ENCODE measurements at regions not wholly inside any gene's neighbourhood (a gene's known extent, or its start where the extent isn't known, plus 50 kb on each side); places are given as distances from the start of the nearest gene placed in this dataset.
"Not testable (repeated sequence)": the region's sequence is repeated elsewhere in the genome, so short reads cannot be mapped to it uniquely, and the experiment has no call there.

- CTCF ChIA-PET = interaction anchor here (0.7 kb wide), 1 partner anchor 24 kb away, joined by 3 read pairs; no protein-coding TSS in a partner anchor
- TF ChIP-seq CTCF (conservative IDR thresholded peaks at IDR 0.05; ENCODE audit: low read depth) = no peak
- POLR2A ChIA-PET (ENCODE audit: low non-redundant PET) = no interaction called here
Measured at GRCh38 chr1:9459816-9460407, 79.4 kb upstream of the SLC25A33 start.

DNA sequence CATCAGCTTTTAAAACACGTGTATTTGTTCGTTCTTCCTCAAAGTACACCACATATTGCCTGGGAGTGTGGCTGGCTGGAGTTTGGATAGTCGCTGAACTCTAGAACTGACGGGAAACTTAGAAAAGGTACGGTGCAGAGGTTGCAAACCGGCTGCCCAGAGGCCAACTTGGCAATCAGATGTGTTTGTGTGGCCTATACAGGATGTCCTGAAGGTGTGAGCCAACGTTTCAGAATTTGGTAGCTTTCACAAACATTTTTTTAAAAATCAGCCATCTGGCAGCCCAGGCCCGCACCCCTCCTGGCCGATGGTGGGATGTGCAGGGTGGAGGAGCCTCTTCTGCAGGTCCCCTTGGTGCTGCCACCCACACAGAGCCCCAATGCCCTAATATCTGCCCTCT lies 73.6 kb upstream of the SLC25A33 start:
- TF ChIP-seq CTCF (conservative IDR thresholded peaks at IDR 0.05; ENCODE audit: low read depth) = no peak
- no peak overlapping the region for H3K27ac ChIP-seq
- POLR2A ChIA-PET (ENCODE audit: low non-redundant PET) = no interaction called here
- CTCF ChIA-PET = no interaction called here
- DNase-seq (ENCODE audit: low spot score) = no peak

More at GRCh38 chr1:9459816-9460407, 79.4 kb upstream of the SLC25A33 start:
- DNase-seq (ENCODE audit: low spot score) = no peak
- no peak overlapping the region for H3K27ac ChIP-seq

- TF ChIP-seq CTCF (conservative IDR thresholded peaks at IDR 0.05; ENCODE audit: low read depth) = no peak
- ChIA-PET CTCF (interaction anchor here (0.6 to 0.7 kb wide), 2 partner anchors 42 to 200 kb away, joined by 3 read pairs; no protein-coding TSS in a partner anchor), POLR2A (ENCODE audit: low non-redundant PET) (no interaction called here)
- DNase-seq (ENCODE audit: low spot score) = no peak
- H3K27ac ChIP-seq = 0 out of 2 replicates have a peak overlapping the region, but pooled peaks have one; percentile 22
Measured at GRCh38 chr1:9466780-9467758, 72.2 kb upstream of the SLC25A33 start.

- DNase-seq (ENCODE audit: low spot score); H3K27ac ChIP-seq; POLR2A ChIA-PET (ENCODE audit: low non-redundant PET); CTCF ChIA-PET: not testable (repeated sequence)
Measured at GRCh38 chr1:9469882-9470281, 69.4 kb upstream of the SLC25A33 start.

DNA sequence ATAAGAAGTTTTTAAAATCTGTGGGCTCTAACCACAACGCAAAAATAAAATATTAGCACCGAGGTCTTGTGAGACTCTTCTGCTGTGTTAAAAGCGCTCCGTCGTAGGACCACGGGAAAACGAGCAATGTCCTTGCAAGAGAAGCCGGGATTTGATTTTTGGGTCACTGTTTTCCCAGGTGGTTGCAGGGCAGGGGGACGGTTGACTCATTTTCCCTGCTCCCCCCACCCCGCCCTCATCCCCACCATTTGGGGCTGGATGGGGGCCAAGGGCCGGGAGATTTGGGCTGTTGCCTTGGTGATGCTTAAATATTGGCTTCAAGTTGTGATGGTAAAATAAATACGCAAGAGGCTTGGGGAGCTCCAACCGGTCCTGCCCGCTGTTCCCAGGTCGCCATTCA lies 67.6 kb upstream of the SLC25A33 start:
- ChIA-PET POLR2A (ENCODE audit: low non-redundant PET) (no interaction called here), CTCF (interaction anchor here (0.6 kb wide), 1 partner anchor 282 kb away, joined by 3 read pairs; no protein-coding TSS in a partner anchor)
- no peak for TF ChIP-seq CTCF (conservative IDR thresholded peaks at IDR 0.05; ENCODE audit: low read depth)
- DNase-seq (ENCODE audit: low spot score) = no peak
- peak overlapping the region; percentile 87 for H3K27ac ChIP-seq

DNA sequence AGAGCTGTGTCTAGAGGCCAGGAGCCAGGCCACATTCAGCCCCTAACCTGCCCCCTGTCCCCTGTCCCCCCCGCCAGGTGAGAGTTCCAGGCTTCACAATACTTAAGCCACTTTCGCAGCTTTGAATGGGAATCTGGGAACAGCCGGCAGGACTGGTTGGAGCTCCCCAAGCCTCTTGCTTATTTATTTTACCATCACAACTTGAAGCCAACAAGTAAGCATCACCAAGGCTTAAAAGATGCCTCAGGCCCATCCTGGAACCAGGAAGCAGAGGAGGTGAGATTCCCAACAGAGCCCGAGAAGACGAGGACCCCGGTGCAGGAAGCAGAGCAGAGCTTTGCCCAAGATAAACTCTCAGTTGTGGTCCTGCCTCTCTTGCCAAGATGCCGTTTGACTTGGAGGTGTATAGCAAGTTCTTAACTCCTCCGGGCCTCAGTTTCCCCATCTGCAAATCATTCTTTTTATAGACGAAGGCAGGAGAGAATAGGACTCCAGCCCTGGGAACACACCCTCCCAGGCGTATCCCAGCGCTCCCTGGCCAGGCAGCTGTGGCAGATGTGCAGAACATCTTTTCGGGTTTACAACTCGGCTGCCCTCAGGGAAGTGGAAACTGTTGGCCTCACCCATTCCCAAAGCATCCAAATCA lies 66.8 kb upstream of the SLC25A33 start:
- peak overlapping the region; percentile 87 for H3K27ac ChIP-seq
- POLR2A ChIA-PET (ENCODE audit: low non-redundant PET) = no interaction called here
- CTCF ChIA-PET = interaction anchor here (0.5 kb wide), 1 partner anchor 100 kb away, joined by 3 read pairs; no protein-coding TSS in a partner anchor

More for the DNA sequence above, 66.8 kb upstream of the SLC25A33 start:
- TF ChIP-seq CTCF (conservative IDR thresholded peaks at IDR 0.05; ENCODE audit: low read depth) = no peak
- no peak for DNase-seq (ENCODE audit: low spot score)

Measured in RWPE1 (cell line).